ENCODE measurements at regions not wholly inside any gene's neighbourhood (a gene's known extent, or its start where the extent isn't known, plus 50 kb on each side); places are given as distances from the start of the nearest gene placed in this dataset.
"Not testable (repeated sequence)": the region's sequence is repeated elsewhere in the genome, so short reads cannot be mapped to it uniquely, and the experiment has no call there.

DNA sequence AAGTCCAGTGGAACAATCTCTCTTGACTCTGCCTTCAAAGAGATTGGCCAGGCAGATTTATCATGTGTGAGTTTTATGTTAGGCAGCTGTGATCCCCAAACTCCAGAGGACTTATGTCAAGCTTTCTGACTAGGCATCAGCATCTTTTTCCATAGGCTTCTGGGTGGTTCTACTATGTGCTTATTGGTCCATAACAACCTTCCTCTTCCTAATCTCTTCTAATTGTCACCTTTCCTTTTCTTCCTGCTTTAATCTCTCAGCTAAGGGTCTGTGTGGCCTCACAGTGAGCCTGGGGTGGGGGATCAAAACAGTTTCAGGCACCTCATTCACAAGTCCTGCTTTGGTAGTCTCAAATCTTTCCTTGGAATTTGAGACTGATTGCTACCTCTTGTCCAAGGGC is 170.9 kb upstream of the CHD1 start:
- no peak for DNase-seq

DNA sequence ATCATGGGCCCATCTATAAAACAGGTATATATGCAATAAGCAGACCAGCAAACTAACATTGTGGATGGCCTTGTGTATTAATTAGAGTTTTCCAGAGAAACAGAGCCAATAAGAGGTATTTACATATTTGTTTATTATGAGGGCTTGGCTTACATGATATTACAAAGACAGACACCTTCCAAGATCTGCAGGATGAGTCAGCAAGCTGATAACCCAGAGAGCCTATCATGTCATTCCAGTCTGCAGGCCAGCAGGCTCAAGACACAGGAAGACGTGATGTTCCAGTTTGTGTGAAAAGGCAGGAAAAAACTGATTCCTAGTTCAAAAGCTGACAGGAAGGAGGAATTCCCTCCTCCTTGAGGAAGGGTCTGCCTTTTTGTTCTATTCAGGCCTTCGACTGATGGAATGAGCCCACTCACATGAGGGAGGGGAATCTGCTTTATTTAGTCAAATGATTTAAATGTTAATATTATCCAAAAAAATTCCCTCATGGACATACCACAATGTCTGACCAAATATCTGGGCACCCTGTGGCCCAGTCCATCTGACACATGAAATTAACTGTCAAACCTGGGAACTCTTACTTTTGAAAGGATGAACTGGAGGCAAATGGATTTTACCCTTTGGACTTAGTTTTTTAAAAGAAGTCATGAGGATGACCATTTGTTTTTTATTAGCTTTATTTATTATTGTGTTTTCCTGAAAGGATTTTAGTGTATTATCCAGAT is 161.2 kb upstream of the CHD1 start:
- DNase-seq: no peak

DNA sequence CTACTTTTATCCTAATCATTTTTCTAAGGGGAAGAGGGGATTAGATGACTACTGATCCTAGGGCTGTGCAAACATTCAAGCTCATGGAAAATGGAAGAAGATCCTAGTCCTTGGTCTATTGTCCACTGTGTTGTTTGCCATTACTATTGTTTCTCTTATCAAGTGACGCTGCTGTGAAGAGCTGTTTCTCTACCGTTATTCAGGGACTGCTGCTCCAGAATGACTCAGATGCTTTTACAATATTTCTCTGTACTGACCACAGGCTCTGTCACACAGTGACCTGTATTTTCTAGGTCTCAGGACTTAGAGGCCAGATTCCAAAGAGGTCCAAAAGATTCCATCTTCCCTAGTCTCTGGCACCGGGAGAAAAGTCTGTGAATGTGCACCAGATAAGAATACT is 159.5 kb upstream of the CHD1 start:
- no peak for DNase-seq

- DNase-seq: no peak
Observed at GRCh38 chr5:99083197-99083596, 154.4 kb upstream of the CHD1 start.

DNA sequence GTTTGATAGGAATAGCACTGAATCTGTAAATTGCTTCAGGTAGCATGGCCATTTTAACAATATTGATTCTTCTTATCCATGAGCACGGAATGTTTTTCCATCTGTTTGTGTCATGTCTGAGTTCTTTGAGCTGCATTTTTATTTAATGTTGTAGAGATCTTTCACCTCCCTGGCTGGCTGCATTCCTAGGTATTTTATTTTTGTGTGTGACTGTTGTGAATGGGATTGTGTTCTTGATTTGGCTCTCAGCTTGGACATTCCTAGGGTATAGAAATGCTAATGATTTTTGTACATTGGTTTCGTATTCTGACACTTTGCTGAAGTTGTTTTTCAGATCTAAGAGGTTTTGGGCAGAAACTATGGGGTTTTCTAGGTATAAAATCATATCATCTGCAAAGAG is 152.9 kb upstream of the CHD1 start:
- no peak for DNase-seq

DNA sequence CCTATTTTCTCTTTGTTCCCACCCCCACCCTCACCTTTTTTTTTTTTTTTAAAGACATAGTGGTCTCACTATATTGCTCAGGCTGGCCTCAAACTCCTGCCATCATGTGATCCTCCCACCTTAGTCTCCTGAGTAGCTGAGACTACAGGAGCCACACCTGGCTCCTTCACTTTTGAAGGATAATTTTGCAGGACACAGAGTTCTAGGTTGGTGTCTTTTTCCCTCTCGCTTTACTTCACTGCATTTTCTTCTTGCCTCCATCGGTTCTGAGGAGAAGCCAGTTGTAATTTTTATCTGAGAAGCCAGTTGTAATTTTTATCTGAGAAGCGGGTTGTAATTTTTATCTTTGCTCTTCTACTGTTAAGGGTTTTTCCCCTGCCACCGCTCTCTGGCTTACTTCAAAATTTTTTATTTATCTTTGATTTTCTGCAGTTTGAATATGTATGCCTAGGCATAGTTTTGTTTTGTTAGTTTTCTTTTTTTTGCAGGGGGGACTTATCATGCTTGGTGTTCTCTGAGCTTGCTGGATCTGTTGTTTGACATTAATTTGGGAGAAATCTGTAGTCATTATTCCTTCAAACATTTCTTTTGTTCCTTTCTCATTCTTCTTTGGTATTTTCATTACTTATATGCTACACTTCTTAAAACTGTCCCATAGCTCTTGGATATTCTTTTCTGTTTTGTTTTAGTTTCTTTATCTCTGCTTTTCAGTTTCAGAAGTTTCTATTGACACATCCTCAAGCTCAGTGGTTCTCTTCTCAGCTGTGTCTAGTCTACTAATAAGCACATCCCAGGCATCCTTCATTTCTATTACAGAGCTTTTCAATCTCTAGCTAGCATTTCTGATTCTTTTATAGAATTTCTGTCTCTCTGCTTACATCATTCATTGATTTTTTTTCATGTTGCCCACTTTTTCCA is 148.2 kb upstream of the CHD1 start:
- no peak for DNase-seq

- DNase-seq: no peak
Observed at GRCh38 chr5:99072846-99073245, 144.0 kb upstream of the CHD1 start.

DNA sequence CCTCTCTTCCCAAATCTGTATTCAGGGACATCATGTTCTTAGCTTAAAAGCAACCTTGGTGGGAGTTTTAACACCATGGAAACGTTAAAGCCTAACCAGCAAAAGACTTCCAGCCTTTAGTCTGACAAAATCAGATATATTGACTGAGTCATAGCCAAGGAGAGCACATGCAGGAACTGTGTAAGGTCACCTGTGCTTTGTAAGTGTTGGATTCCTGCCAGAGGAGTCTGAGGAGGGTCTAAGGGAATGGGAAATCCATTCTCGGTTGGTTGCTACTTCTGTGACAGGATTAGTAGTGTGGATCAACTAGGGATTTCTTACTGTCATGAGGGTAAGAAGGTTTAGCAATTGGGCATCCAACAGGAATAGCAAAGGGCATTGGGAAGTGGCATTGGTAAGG is 142.0 kb upstream of the CHD1 start:
- DNase-seq: no peak

GRCh38 chr5:99070362-99070761 is 141.6 kb upstream of the CHD1 start:
- no peak for DNase-seq

- no peak for DNase-seq
Observed at GRCh38 chr5:99068944-99069650, 140.3 kb upstream of the CHD1 start.

GRCh38 chr5:99063737-99064136 is 134.9 kb upstream of the CHD1 start:
- no peak for DNase-seq

- DNase-seq: no peak
Observed at GRCh38 chr5:99061711-99062110, 132.9 kb upstream of the CHD1 start.

DNA sequence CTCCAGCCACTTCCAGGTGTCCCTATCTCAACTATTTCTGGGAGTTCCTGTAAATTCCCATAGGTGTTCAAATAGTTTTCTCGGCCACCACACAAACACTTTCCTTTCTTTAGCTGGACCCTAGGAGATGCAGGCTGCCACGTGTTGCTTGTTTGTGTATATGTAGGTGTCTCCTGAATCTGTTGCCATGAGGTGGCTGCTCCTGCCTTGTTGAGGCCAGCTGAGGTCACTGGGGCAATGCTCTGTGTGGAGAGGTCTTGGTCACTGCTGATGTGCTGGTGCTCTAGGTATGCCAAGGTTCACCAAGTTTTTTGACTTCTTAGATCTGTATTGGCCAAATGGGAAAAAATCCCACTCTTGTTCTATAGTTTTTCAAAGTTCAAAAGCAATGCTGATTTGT is 132.5 kb upstream of the CHD1 start:
- no peak for DNase-seq

- DNase-seq: peak; percentile 31
Observed at GRCh38 chr5:99060306-99061261, 131.8 kb upstream of the CHD1 start.

GRCh38 chr5:99059685-99060084 is 130.9 kb upstream of the CHD1 start:
- DNase-seq: no peak

DNA sequence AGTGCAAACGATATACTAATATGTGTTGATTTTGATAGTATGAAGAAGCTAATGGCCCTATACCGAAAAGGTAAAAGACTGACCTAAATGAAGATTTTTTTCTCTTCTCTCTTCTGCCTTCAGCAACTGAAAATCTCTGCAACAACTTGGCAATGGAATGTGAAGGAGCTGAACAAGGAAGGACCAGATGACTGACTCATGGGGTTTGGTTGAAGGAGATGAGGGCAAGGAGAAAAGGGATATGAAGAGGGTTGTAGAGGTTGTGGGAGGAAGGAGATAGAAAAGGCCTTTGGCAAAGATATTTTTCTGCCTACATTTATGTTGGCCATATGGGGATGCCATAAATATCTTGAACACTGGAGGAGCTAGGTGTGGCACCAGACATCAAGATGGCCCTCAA is 129.7 kb upstream of the CHD1 start:
- no peak for DNase-seq

- DNase-seq: no peak
Observed at GRCh38 chr5:99054972-99055371, 126.2 kb upstream of the CHD1 start.

DNA sequence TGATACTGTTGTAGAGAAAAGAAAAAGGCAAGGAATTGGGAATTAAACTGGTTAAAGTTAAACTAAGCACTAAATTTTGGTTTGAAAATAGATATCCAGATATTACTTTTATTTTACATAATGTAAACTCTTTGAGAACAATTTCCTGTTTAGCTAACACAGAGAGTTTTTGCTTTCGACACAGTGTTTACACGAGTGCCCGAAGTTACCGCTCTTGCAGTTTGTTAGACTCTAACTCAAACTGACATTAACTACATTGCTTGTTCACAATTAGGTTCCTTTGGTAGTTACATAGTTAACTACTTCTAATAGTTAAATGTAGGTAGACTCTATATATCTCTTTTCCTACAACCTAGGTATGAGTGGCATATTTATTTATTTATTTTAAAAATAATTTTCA is 117.1 kb upstream of the CHD1 start:
- no peak for DNase-seq

DNA sequence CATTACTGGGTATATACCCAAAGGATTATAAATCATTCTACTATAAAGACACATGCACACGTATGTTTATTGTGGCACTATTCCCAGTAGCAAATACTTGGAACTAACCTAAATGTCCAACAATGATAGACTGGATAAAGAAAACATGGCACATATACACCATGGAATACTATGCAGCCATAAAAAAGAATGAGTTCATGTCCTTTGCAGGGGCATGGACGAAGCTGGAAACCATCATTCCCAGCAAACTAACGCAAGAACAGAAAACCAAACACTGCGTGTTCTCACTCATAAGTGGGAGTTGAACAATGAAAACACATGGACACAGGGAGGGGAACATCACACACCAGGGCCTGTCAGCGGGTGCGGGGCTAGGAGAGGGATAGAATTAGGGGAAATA is 114.5 kb upstream of the CHD1 start:
- not testable (repeated sequence) for DNase-seq

DNA sequence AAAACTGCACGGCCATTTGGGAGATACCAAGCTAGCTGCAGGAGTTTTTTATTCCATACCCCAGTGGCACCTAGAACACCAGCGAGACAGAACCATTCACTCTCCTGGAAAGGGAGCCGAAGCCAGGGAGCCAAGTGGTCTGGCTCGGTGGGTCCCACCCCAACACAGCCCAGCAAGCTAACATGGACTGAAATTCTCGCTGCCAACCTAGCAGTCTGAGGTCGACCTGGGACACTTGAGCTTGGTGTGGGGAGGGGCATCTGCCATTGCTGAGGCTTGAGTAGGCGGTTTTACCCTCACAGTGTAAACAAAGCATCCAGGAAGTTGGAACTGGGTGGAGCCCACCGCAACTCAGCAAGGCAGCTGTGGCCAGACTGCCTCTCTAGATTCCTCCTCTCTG is 108.9 kb upstream of the CHD1 start:
- DNase-seq: no peak

GRCh38 chr5:99035942-99036341 is 107.1 kb upstream of the CHD1 start:
- no peak for DNase-seq

GRCh38 chr5:99034336-99034735 is 105.5 kb upstream of the CHD1 start:
- no peak for DNase-seq

All from SHP77 treated with DMSO at 0.1 percent for 48 hours (cell line).